ENCODE measurements at regions not wholly inside any gene's neighbourhood (a gene's known extent, or its start where the extent isn't known, plus 50 kb on each side); places are given as distances from the start of the nearest gene placed in this dataset.

GRCh38 chr2:183594150-183594549, 469.9 kb downstream of the NUP35 start:
- Histone ChIP-seq H3K27ac (no peak overlapping the region), H3K4me3 (no peak overlapping the region), H3K36me3 (no peaks in the 10 kb centered on the region), H3K9me3 (no peaks in the 10 kb centered on the region), H3K27me3 (no peaks in the 10 kb centered on the region), H3K4me1 (no peaks in the 10 kb centered on the region)
- TF ChIP-seq EP300 (IDR thresholded peaks at IDR 0.05) (no peak), POLR2AphosphoS5 (IDR thresholded peaks at IDR 0.05) (no peak), CTCF (IDR thresholded peaks at IDR 0.05) (no peak), POLR2A (IDR thresholded peaks at IDR 0.05) (no peak)
- WGBS = 93% methylated on average over 1 of the region's 1 CpG
- DNase-seq (ENCODE audit: low spot score in 2 of 2) = no peak

GRCh38 chr2:183597841-183598240, 473.6 kb downstream of the NUP35 start:
- H3K27ac ChIP-seq = no peak overlapping the region
- DNase-seq (ENCODE audit: low spot score in 2 of 2) = no peak
- H3K9me3 ChIP-seq = no peaks in the 10 kb centered on the region
- no peak for TF ChIP-seq EP300 (IDR thresholded peaks at IDR 0.05)
- no peak for TF ChIP-seq POLR2AphosphoS5 (IDR thresholded peaks at IDR 0.05)
- no peak for TF ChIP-seq CTCF (IDR thresholded peaks at IDR 0.05)
- TF ChIP-seq POLR2A (IDR thresholded peaks at IDR 0.05) = no peak
- H3K36me3 ChIP-seq = no peaks in the 10 kb centered on the region
- 53% methylated on average over 1 of the region's 1 CpG for WGBS
- no peaks in the 10 kb centered on the region for H3K27me3 ChIP-seq
- H3K4me3 ChIP-seq = no peak overlapping the region
- H3K4me1 ChIP-seq = no peaks in the 10 kb centered on the region

- no peak overlapping the region for H3K4me3 ChIP-seq
- no peaks in the 10 kb centered on the region for H3K27me3 ChIP-seq
- no peak for DNase-seq (ENCODE audit: low spot score in 2 of 2)
- no peak overlapping the region for H3K27ac ChIP-seq
- no peaks in the 10 kb centered on the region for H3K4me1 ChIP-seq
- TF ChIP-seq POLR2A (IDR thresholded peaks at IDR 0.05) (no peak), POLR2AphosphoS5 (IDR thresholded peaks at IDR 0.05) (no peak), CTCF (IDR thresholded peaks at IDR 0.05) (no peak), EP300 (IDR thresholded peaks at IDR 0.05) (no peak)
- no peaks in the 10 kb centered on the region for H3K9me3 ChIP-seq
- H3K36me3 ChIP-seq = no peaks in the 10 kb centered on the region
- WGBS = 89% methylated on average over 5 of the region's 5 CpGs
These were observed 479.8 kb downstream of the NUP35 start for GRCh38 chr2:183604065-183604464.

GRCh38 chr2:183605440-183605839, 481.2 kb downstream of the NUP35 start:
- H3K27ac ChIP-seq = no peak overlapping the region
- DNase-seq (ENCODE audit: low spot score in 2 of 2) = no peak
- H3K4me3 ChIP-seq = no peak overlapping the region
- H3K36me3 ChIP-seq = no peaks in the 10 kb centered on the region
- H3K9me3 ChIP-seq = no peaks in the 10 kb centered on the region
- H3K4me1 ChIP-seq = no peaks in the 10 kb centered on the region
- 79% methylated on average over 3 of the region's 3 CpGs for WGBS
- H3K27me3 ChIP-seq = no peaks in the 10 kb centered on the region
- no peak for TF ChIP-seq POLR2A (IDR thresholded peaks at IDR 0.05)
- no peak for TF ChIP-seq EP300 (IDR thresholded peaks at IDR 0.05)
- no peak for TF ChIP-seq CTCF (IDR thresholded peaks at IDR 0.05)
- no peak for TF ChIP-seq POLR2AphosphoS5 (IDR thresholded peaks at IDR 0.05)

GRCh38 chr2:183606022-183606717, 481.9 kb downstream of the NUP35 start:
- Histone ChIP-seq H3K4me1 (no peaks in the 10 kb centered on the region), H3K4me3 (no peak overlapping the region), H3K27me3 (no peaks in the 10 kb centered on the region), H3K9me3 (no peaks in the 10 kb centered on the region), H3K36me3 (no peaks in the 10 kb centered on the region), H3K27ac (no peak overlapping the region)
- WGBS = 89% methylated on average over 2 of the region's 2 CpGs
- TF ChIP-seq POLR2A (IDR thresholded peaks at IDR 0.05) = no peak
- TF ChIP-seq POLR2AphosphoS5 (IDR thresholded peaks at IDR 0.05) = no peak
- TF ChIP-seq EP300 (IDR thresholded peaks at IDR 0.05) = no peak
- no peak for TF ChIP-seq CTCF (IDR thresholded peaks at IDR 0.05)
- no peak for DNase-seq (ENCODE audit: low spot score in 2 of 2)

Data from suprapubic skin (tissue), 4 donors.